HCT116 (cell line): ENCODE measurements at regions not wholly inside any gene's neighbourhood (a gene's known extent, or its start where the extent isn't known, plus 50 kb on each side); places are given as distances from the start of the nearest gene placed in this dataset.

Experiments
- ATAC-seq: fragments of 200-7000 bp; cut with Tn5 transposase; 2 replicates; pipeline ENCODE4 v1.9.1; 2020; ENCODE audit warnings: mild to moderate bottlenecking, moderate library complexity
- BruUV-seq: library from RNA; stranded (reverse); fragments of 400-500 nt; replicated peaks from 2 replicates; lab custom pipeline; 2021; lab: Mats Ljungman, UMichigan
- CTCF ChIA-PET: fragments of 300-600 bp; sonication (Branson Sonifier 250); formaldehyde crosslinking; loops from one replicate; lab custom pipeline; 2021; ENCODE audit warnings: antibody characterized with exemption; lab: Charles Lee
- POLR2A ChIA-PET: fragments of 300-600, 350-600 bp; sonication (Branson Sonifier 250); formaldehyde crosslinking; loops from one replicate; lab custom pipeline; 2021; ENCODE audit warnings: antibody characterized with exemption; lab: Charles Lee
- RAD21 ChIA-PET, 2 experiments: fragments of 300-600 bp; sonication (Branson Sonifier 250); formaldehyde crosslinking; loops; one replicate each; lab custom pipeline; 2023; ENCODE audit warnings: low total read pairs in 2 of 2; ENCODE audit not compliant: uncharacterized antibody in 2 of 2, unreplicated experiment in 2 of 2, low non-redundant PET in 1 of 2; lab: Charles Lee
- DNase-seq: peaks from one replicate; pipeline ENCODE4 v3.0.0-alpha.2; 2010; ENCODE audit warnings: low read depth, low spot score
- H2AFZ ChIP-seq: fragments of 200-600 bp; shearing (Covaris generic), sonication (generic); 2 replicates; pipeline ENCODE4 v1.6.1; 2017; ENCODE audit warnings: low read depth, mixed run types, mixed read lengths, antibody characterized with exemption, low read length; ENCODE audit not compliant: poor library complexity, severe bottlenecking
- H3K27ac ChIP-seq: 2 replicates; pipeline ENCODE4 v1.5.1; 2012; ENCODE audit warnings: low read depth, low read length
- H3K27me3 ChIP-seq: fragments of 200-600 bp; sonication (generic); 2 replicates; pipeline ENCODE4 v1.6.1; 2016; ENCODE audit warnings: mixed run types, low read length, mixed read lengths; ENCODE audit not compliant: insufficient read depth
- H3K36me3 ChIP-seq, 2 experiments: fragments of 200-500 bp in 1 of 2; fragments of 200-600 bp in 1 of 2; sonication (Bioruptor generic) in 1 of 2; sonication (generic) in 1 of 2; 2 replicates each; pipeline versions ENCODE4 v1.5.1 to v1.6.1; 2014 to 2016; ENCODE audit warnings: low read length in 2 of 2, inconsistent platforms in 1 of 2, mixed read lengths in 1 of 2, mixed run types in 1 of 2; ENCODE audit not compliant: insufficient read depth in 2 of 2, control insufficient read depth in 1 of 2
- H3K4me1 ChIP-seq, 2 experiments: fragments of 200-600 bp in 1 of 2; sonication (generic) in 1 of 2; 2 replicates each; pipeline versions ENCODE4 v1.5.1 to v1.6.1; 2012 to 2017; ENCODE audit warnings: low read length in 2 of 2, inconsistent platforms in 1 of 2, mild to moderate bottlenecking in 1 of 2, mixed read lengths in 1 of 2, mixed run types in 1 of 2, moderate library complexity in 1 of 2; ENCODE audit not compliant: insufficient read depth in 2 of 2, control insufficient read depth in 1 of 2
- H3K4me2 ChIP-seq: fragments of 200-600 bp; sonication (generic); 2 replicates; pipeline ENCODE4 v1.6.1; 2017; ENCODE audit warnings: mixed run types, low read length, mixed read lengths
- H3K4me3 ChIP-seq, 2 experiments: fragments of 200-600 bp in 1 of 2; sonication (generic) in 1 of 2; replicated peaks in 1 of 2; 2 replicates each; pipeline ENCODE4 v1.5.1; 2011 to 2016; ENCODE audit warnings: low read length in 2 of 2, control low read depth in 1 of 2, low read depth in 1 of 2, mild to moderate bottlenecking in 1 of 2, mixed read lengths in 1 of 2, mixed run types in 1 of 2
- H3K79me2 ChIP-seq: fragments of 200-600 bp; sonication (generic); 2 replicates; pipeline ENCODE4 v1.6.1; 2017; ENCODE audit warnings: mild to moderate bottlenecking, mixed run types, low read length, moderate library complexity, mixed read lengths; ENCODE audit not compliant: insufficient read depth
- H3K9ac ChIP-seq: fragments of 200-600 bp; sonication (generic); 2 replicates; pipeline ENCODE4 v1.6.1; 2016; ENCODE audit warnings: low read length, mixed read lengths
- H3K9me2 ChIP-seq: fragments of 200-600 bp; sonication (generic), shearing (Covaris generic); 2 replicates; pipeline ENCODE4 v1.6.1; 2017; ENCODE audit warnings: mixed run types, mild to moderate bottlenecking, moderate library complexity; ENCODE audit not compliant: insufficient read depth
- H3K9me3 ChIP-seq, 2 experiments: fragments of 200-500 bp in 1 of 2; fragments of 200-600 bp in 1 of 2; sonication (Bioruptor generic) in 1 of 2; sonication (generic) in 1 of 2; 2 replicates each; pipeline ENCODE4 v1.6.1; 2014 to 2017; ENCODE audit warnings: low read length in 2 of 2, mixed read lengths in 2 of 2, inconsistent platforms in 1 of 2, low read depth in 1 of 2, mild to moderate bottlenecking in 1 of 2, mixed run types in 1 of 2, moderate library complexity in 1 of 2; ENCODE audit not compliant: control insufficient read depth in 1 of 2, insufficient read depth in 1 of 2
- H4K20me1 ChIP-seq: fragments of 200-600 bp; sonication (generic), shearing (Covaris generic); 2 replicates; pipeline ENCODE4 v1.6.1; 2017; ENCODE audit warnings: mixed run types, mild to moderate bottlenecking, moderate library complexity; ENCODE audit not compliant: insufficient read depth
- CBX3 ChIP-seq: IDR thresholded peaks from 2 replicates; pipeline ENCODE4 v1.6.1; 2012; ENCODE audit warnings: low read depth
- CTCF ChIP-seq, 3 experiments: fragments of 200-600 bp in 1 of 3; sonication (generic) in 1 of 3; IDR thresholded peaks in 2 of 3; conservative IDR thresholded peaks in 1 of 3; 2 replicates each; pipeline ENCODE4 v1.5.1; 2012 to 2017; ENCODE audit warnings: low read depth in 2 of 3, low read length in 2 of 3, antibody characterized with exemption in 1 of 3, borderline replicate concordance in 1 of 3, control low read depth in 1 of 3, mild to moderate bottlenecking in 1 of 3, mixed read lengths in 1 of 3, mixed run types in 1 of 3, moderate library complexity in 1 of 3; ENCODE audit not compliant: insufficient read depth in 1 of 3
- EZH2 ChIP-seq: fragments of 200-600 bp; sonication (generic); IDR thresholded peaks from 2 replicates; pipeline ENCODE4 v1.6.1; 2017; ENCODE audit warnings: antibody characterized with exemption, mixed run types
- FOSL1 ChIP-seq: IDR thresholded peaks from 2 replicates; pipeline ENCODE4 v1.6.1; 2012; ENCODE audit warnings: low read depth
- JUND ChIP-seq: IDR thresholded peaks from 2 replicates; pipeline ENCODE4 v1.6.1; 2012
- MAX ChIP-seq: IDR thresholded peaks from 2 replicates; pipeline ENCODE4 v1.6.1; 2012
- POLR2AphosphoS5 ChIP-seq: IDR thresholded peaks from 2 replicates; pipeline ENCODE4 v1.6.1; 2011; ENCODE audit warnings: mild to moderate bottlenecking, low read depth, low read length, moderate library complexity
- SIN3A ChIP-seq: IDR thresholded peaks from 2 replicates; pipeline ENCODE4 v1.6.1; 2012; ENCODE audit warnings: low read depth
- SP1 ChIP-seq: IDR thresholded peaks from 2 replicates; pipeline ENCODE4 v1.6.1; 2012; ENCODE audit warnings: low read depth
- SRF ChIP-seq: IDR thresholded peaks from 2 replicates; pipeline ENCODE4 v1.6.1; 2012; ENCODE audit warnings: low read depth
- ZNF274 ChIP-seq: fragments of 200-500 bp; sonication (Bioruptor generic); IDR thresholded peaks from 2 replicates; pipeline ENCODE4 v1.6.1; 2014; ENCODE audit warnings: mild to moderate bottlenecking, low read depth, low read length, inconsistent platforms
- intact Hi-C: fragments of 100-400 bp; cut with micrococcal nuclease; formaldehyde crosslinking; loops from 2 replicates; pipeline ENCODE4 v1.10.0; 2022

GRCh38 chr19:30966486-30966885, 382.8 kb downstream of the TSHZ3 start (continued):
- TF ChIP-seq CTCF (IDR thresholded peaks at IDR 0.05 in 2 of 3, conservative IDR thresholded peaks at IDR 0.05 in 1 of 3; ENCODE audit: borderline replicate concordance in 1 of 3, insufficient read depth in 1 of 3, low read depth in 2 of 3, low read length in 2 of 3) = no peak

- Histone ChIP-seq H3K4me3 (no peak overlapping the region), H2AFZ (no peak overlapping the region), H3K27ac (no peak overlapping the region), H3K79me2 (no peaks in the 10 kb centered on the region), H4K20me1 (no peaks in the 10 kb centered on the region), H3K36me3 (no peaks in the 10 kb centered on the region), H3K27me3 (no peaks in the 10 kb centered on the region), H3K4me2 (no peak overlapping the region), H3K9me3 (peaks cover 11 to 47% of the 10 kb centered on the region in 2 experiments; a peak in 2 of 4 replicates), H3K4me1 (no peaks in the 10 kb centered on the region), H3K9ac (no peak overlapping the region), H3K9me2 (no peaks in the 10 kb centered on the region)
- intact Hi-C loops = no loop called here
- no TSS peak for BruUV-seq
- RAD21 ChIA-PET = no interaction called here
- DNase-seq (no peak), ATAC-seq (no peak)
- CTCF ChIA-PET = no interaction called here
- TF ChIP-seq EZH2 (no peak), MAX (no peak), CTCF (IDR thresholded peaks at IDR 0.05 in 2 of 3, conservative IDR thresholded peaks at IDR 0.05 in 1 of 3; ENCODE audit: borderline replicate concordance in 1 of 3, insufficient read depth in 1 of 3, low read depth in 2 of 3, low read length in 2 of 3) (no peak), POLR2AphosphoS5 (no peak), ZNF274 (no peak), FOSL1 (no peak), CBX3 (no peak), SIN3A (no peak), JUND (no peak), SRF (no peak), SP1 (no peak)
- POLR2A ChIA-PET = no interaction called here
Observed at GRCh38 chr19:30959011-30959410, 390.2 kb downstream of the TSHZ3 start.
